ENCODE measurements at regions not wholly inside any gene's neighbourhood (a gene's known extent, or its start where the extent isn't known, plus 50 kb on each side); places are given as distances from the start of the nearest gene placed in this dataset.

DNA sequence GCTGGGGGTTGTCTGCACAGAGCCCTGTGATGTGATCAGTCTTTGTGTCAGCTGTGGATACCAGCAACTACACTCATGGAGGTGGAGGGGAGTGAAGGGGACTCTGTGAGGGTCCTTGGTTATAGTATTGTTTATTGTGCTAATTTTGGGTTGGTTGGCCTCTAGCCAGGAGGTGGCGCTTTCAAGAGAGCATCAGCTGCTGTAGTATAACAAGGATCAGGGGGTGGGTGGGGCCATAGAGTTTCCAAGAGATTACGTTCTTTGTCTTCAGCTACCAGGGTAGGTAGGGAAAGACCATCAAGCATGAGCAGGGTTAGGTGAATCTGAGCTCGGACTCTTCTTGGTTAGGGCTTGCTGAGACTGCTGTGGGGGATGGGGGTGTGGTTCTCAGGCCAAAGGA, 97.1 kb upstream of the HS3ST3A1 start:
- H4K8ac ChIP-seq (ENCODE audit: low read depth, low read length) = no peak overlapping the region
- no peak overlapping the region for H2AFZ ChIP-seq (ENCODE audit: insufficient read depth, low read length, poor library complexity)
- H3K14ac ChIP-seq (ENCODE audit: low read length) = no peak overlapping the region
- no peak overlapping the region for H3K23ac ChIP-seq (ENCODE audit: low read length)
- no peak overlapping the region for H3K4me3 ChIP-seq (ENCODE audit: low read depth, low read length)
- no peak for DNase-seq
- H2BK5ac ChIP-seq (ENCODE audit: low read depth, low read length, poor library complexity) = no peak overlapping the region
- H2BK120ac ChIP-seq (ENCODE audit: insufficient read depth, low read length, poor library complexity) = no peak overlapping the region
- no peak overlapping the region for H4K91ac ChIP-seq (ENCODE audit: low read depth, low read length)
- H3K27me3 ChIP-seq (ENCODE audit: insufficient read depth, low read length) = no peaks in the 10 kb centered on the region
- no peaks in the 10 kb centered on the region for H3K4me1 ChIP-seq (ENCODE audit: control insufficient read depth in 1 of 2, insufficient read depth in 2 of 2, low read length in 2 of 2)
- no peak overlapping the region for H3K9ac ChIP-seq (ENCODE audit: low read length)
- no peaks in the 10 kb centered on the region for H3K36me3 ChIP-seq (ENCODE audit: control insufficient read depth in 1 of 2, insufficient read depth in 2 of 2, low read length in 2 of 2)
- no CpG with 5 or more reads among the region's 3 CpGs for WGBS (ENCODE audit: extremely low coverage, insufficient coverage, insufficient read length)
- no peak overlapping the region for H3K4ac ChIP-seq (ENCODE audit: low read depth, low read length)
- H3K4me2 ChIP-seq (ENCODE audit: low read length) = no peak overlapping the region
- H3K9me3 ChIP-seq (ENCODE audit: insufficient read depth, low read depth, low read length) = no peaks in the 10 kb centered on the region
- no peak overlapping the region for H4K12ac ChIP-seq (ENCODE audit: low read depth, low read length)
- no peak overlapping the region for H2AK5ac ChIP-seq (ENCODE audit: low read length)
- H3K79me2 ChIP-seq (ENCODE audit: control insufficient read depth, insufficient read depth, low read length, poor library complexity) = no peaks in the 10 kb centered on the region
- no peak overlapping the region for H3K27ac ChIP-seq (ENCODE audit: low read depth, low read length)
- H2BK12ac ChIP-seq (ENCODE audit: low read length) = no peak overlapping the region
- H3K79me1 ChIP-seq (ENCODE audit: low read length) = no peaks in the 10 kb centered on the region
- no peak overlapping the region for H3K18ac ChIP-seq (ENCODE audit: low read length)

GRCh38 chr17:13699261-13699660, 97.5 kb upstream of the HS3ST3A1 start:
- H4K8ac ChIP-seq (ENCODE audit: low read depth, low read length) = no peak overlapping the region
- H3K27ac ChIP-seq (ENCODE audit: low read depth, low read length) = no peak overlapping the region
- no peak overlapping the region for H4K91ac ChIP-seq (ENCODE audit: low read depth, low read length)
- H3K23ac ChIP-seq (ENCODE audit: low read length) = no peak overlapping the region
- no peak overlapping the region for H3K4me2 ChIP-seq (ENCODE audit: low read length)
- no peak overlapping the region for H2BK5ac ChIP-seq (ENCODE audit: low read depth, low read length, poor library complexity)
- H2BK120ac ChIP-seq (ENCODE audit: insufficient read depth, low read length, poor library complexity) = no peak overlapping the region
- no peak overlapping the region for H3K4me3 ChIP-seq (ENCODE audit: low read depth, low read length)
- H3K14ac ChIP-seq (ENCODE audit: low read length) = no peak overlapping the region
- H3K79me2 ChIP-seq (ENCODE audit: control insufficient read depth, insufficient read depth, low read length, poor library complexity) = no peaks in the 10 kb centered on the region
- no peak overlapping the region for H2AK5ac ChIP-seq (ENCODE audit: low read length)
- H3K18ac ChIP-seq (ENCODE audit: low read length) = no peak overlapping the region
- WGBS (ENCODE audit: extremely low coverage, insufficient coverage, insufficient read length) = no CpG with 5 or more reads among the region's 2 CpGs
- no peaks in the 10 kb centered on the region for H3K79me1 ChIP-seq (ENCODE audit: low read length)
- no peaks in the 10 kb centered on the region for H3K27me3 ChIP-seq (ENCODE audit: insufficient read depth, low read length)
- H4K12ac ChIP-seq (ENCODE audit: low read depth, low read length) = no peak overlapping the region
- no peaks in the 10 kb centered on the region for H3K4me1 ChIP-seq (ENCODE audit: control insufficient read depth in 1 of 2, insufficient read depth in 2 of 2, low read length in 2 of 2)
- no peak for DNase-seq
- H2BK12ac ChIP-seq (ENCODE audit: low read length) = no peak overlapping the region
- no peak overlapping the region for H3K4ac ChIP-seq (ENCODE audit: low read depth, low read length)
- H3K36me3 ChIP-seq (ENCODE audit: control insufficient read depth in 1 of 2, insufficient read depth in 2 of 2, low read length in 2 of 2) = no peaks in the 10 kb centered on the region
- H2AFZ ChIP-seq (ENCODE audit: insufficient read depth, low read length, poor library complexity) = no peak overlapping the region
- H3K9me3 ChIP-seq (ENCODE audit: insufficient read depth, low read depth, low read length) = no peaks in the 10 kb centered on the region
- H3K9ac ChIP-seq (ENCODE audit: low read length) = no peak overlapping the region

GRCh38 chr17:13702266-13702665, 100.5 kb upstream of the HS3ST3A1 start:
- no peaks in the 10 kb centered on the region for H3K27me3 ChIP-seq (ENCODE audit: insufficient read depth, low read length)
- WGBS (ENCODE audit: extremely low coverage, insufficient coverage, insufficient read length) = no CpG with 5 or more reads among the region's 1 CpG
- no peak overlapping the region for H3K27ac ChIP-seq (ENCODE audit: low read depth, low read length)
- H2AFZ ChIP-seq (ENCODE audit: insufficient read depth, low read length, poor library complexity) = no peak overlapping the region
- no peak overlapping the region for H4K8ac ChIP-seq (ENCODE audit: low read depth, low read length)
- no peak overlapping the region for H3K4me3 ChIP-seq (ENCODE audit: low read depth, low read length)
- DNase-seq = no peak
- H2AK5ac ChIP-seq (ENCODE audit: low read length) = no peak overlapping the region
- no peak overlapping the region for H2BK12ac ChIP-seq (ENCODE audit: low read length)
- no peak overlapping the region for H3K14ac ChIP-seq (ENCODE audit: low read length)
- no peaks in the 10 kb centered on the region for H3K79me1 ChIP-seq (ENCODE audit: low read length)
- H2BK5ac ChIP-seq (ENCODE audit: low read depth, low read length, poor library complexity) = no peak overlapping the region
- H4K12ac ChIP-seq (ENCODE audit: low read depth, low read length) = no peak overlapping the region
- H3K23ac ChIP-seq (ENCODE audit: low read length) = no peak overlapping the region
- H3K9ac ChIP-seq (ENCODE audit: low read length) = no peak overlapping the region
- no peak overlapping the region for H3K4ac ChIP-seq (ENCODE audit: low read depth, low read length)
- H3K4me2 ChIP-seq (ENCODE audit: low read length) = no peak overlapping the region
- H3K79me2 ChIP-seq (ENCODE audit: control insufficient read depth, insufficient read depth, low read length, poor library complexity) = no peaks in the 10 kb centered on the region
- no peaks in the 10 kb centered on the region for H3K4me1 ChIP-seq (ENCODE audit: control insufficient read depth in 1 of 2, insufficient read depth in 2 of 2, low read length in 2 of 2)
- H2BK120ac ChIP-seq (ENCODE audit: insufficient read depth, low read length, poor library complexity) = no peak overlapping the region
- H3K9me3 ChIP-seq (ENCODE audit: insufficient read depth, low read depth, low read length) = no peaks in the 10 kb centered on the region
- H3K18ac ChIP-seq (ENCODE audit: low read length) = no peak overlapping the region
- H4K91ac ChIP-seq (ENCODE audit: low read depth, low read length) = no peak overlapping the region
- H3K36me3 ChIP-seq (ENCODE audit: control insufficient read depth in 1 of 2, insufficient read depth in 2 of 2, low read length in 2 of 2) = no peaks in the 10 kb centered on the region

DNA sequence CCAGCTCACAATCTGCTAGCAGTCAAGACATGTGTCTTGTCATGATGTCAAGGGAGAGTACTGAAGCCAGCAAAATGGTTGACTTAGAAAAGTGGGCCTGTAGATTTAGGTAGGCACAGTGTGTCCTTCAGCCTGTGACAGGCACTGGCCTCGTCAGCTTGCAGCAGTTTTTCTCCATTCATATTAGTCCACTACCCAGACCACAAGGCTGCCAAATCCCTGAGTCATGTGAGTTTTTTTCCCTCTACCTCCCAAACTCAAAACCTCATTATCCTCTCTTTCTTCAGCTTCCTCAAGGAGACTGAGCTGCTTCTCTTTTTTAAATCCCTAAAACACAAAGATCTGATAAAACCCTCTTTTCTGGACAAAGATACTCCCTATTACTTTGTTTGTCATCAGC, 102.6 kb upstream of the HS3ST3A1 start:
- Histone ChIP-seq H3K14ac (ENCODE audit: low read length) (no peak overlapping the region), H3K4ac (ENCODE audit: low read depth, low read length) (no peak overlapping the region), H3K27ac (ENCODE audit: low read depth, low read length) (no peak overlapping the region), H4K12ac (ENCODE audit: low read depth, low read length) (no peak overlapping the region), H4K91ac (ENCODE audit: low read depth, low read length) (no peak overlapping the region), H2AFZ (ENCODE audit: insufficient read depth, low read length, poor library complexity) (no peak overlapping the region), H3K79me2 (ENCODE audit: control insufficient read depth, insufficient read depth, low read length, poor library complexity) (peaks cover 2% of the 10 kb centered on the region), H3K36me3 (ENCODE audit: control insufficient read depth in 1 of 2, insufficient read depth in 2 of 2, low read length in 2 of 2) (no peaks in the 10 kb centered on the region), H2BK120ac (ENCODE audit: insufficient read depth, low read length, poor library complexity) (no peak overlapping the region), H3K4me2 (ENCODE audit: low read length) (no peak overlapping the region), H3K79me1 (ENCODE audit: low read length) (no peaks in the 10 kb centered on the region), H3K4me1 (ENCODE audit: control insufficient read depth in 1 of 2, insufficient read depth in 2 of 2, low read length in 2 of 2) (no peaks in the 10 kb centered on the region), H2BK5ac (ENCODE audit: low read depth, low read length, poor library complexity) (no peak overlapping the region), H3K27me3 (ENCODE audit: insufficient read depth, low read length) (no peaks in the 10 kb centered on the region), H4K8ac (ENCODE audit: low read depth, low read length) (no peak overlapping the region), H3K9ac (ENCODE audit: low read length) (no peak overlapping the region), H3K23ac (ENCODE audit: low read length) (no peak overlapping the region), H3K9me3 (ENCODE audit: insufficient read depth, low read depth, low read length) (no peaks in the 10 kb centered on the region), H2BK12ac (ENCODE audit: low read length) (no peak overlapping the region), H3K18ac (ENCODE audit: low read length) (no peak overlapping the region), H3K4me3 (ENCODE audit: low read depth, low read length) (no peak overlapping the region), H2AK5ac (ENCODE audit: low read length) (no peak overlapping the region)
- no peak for DNase-seq
- WGBS (ENCODE audit: extremely low coverage, insufficient coverage, insufficient read length) = no CpG with 5 or more reads among the region's 1 CpG

All from trophoblast cell (in vitro differentiated cells and primary cell).